ENCODE measurements at regions not wholly inside any gene's neighbourhood (a gene's known extent, or its start where the extent isn't known, plus 50 kb on each side); places are given as distances from the start of the nearest gene placed in this dataset.

- Histone ChIP-seq H3K27ac (no peak overlapping the region), H3K36me3 (no peaks in the 10 kb centered on the region), H3K27me3 (no peaks in the 10 kb centered on the region), H3K4me3 (no peak overlapping the region), H3K4me1 (peaks cover 18% of the 10 kb centered on the region), H3K9me3 (no peaks in the 10 kb centered on the region)
- no peak for TF ChIP-seq EP300 (IDR thresholded peaks at IDR 0.05)
- TF ChIP-seq CTCF (IDR thresholded peaks at IDR 0.05), result no peak
- no peak for TF ChIP-seq POLR2A (IDR thresholded peaks at IDR 0.05)
- WGBS, result 81% methylated on average over 2 of the region's 2 CpGs
- no peak for DNase-seq (ENCODE audit: low spot score in 2 of 2)
Measured at GRCh38 chr2:14552818-14553217, 79.7 kb upstream of the LRATD1 start.

- Histone ChIP-seq H3K9me3 (no peaks in the 10 kb centered on the region), H3K36me3 (no peaks in the 10 kb centered on the region), H3K4me3 (no peak overlapping the region), H3K4me1 (peaks cover 18% of the 10 kb centered on the region), H3K27me3 (no peaks in the 10 kb centered on the region), H3K27ac (no peak overlapping the region)
- no peak for TF ChIP-seq EP300 (IDR thresholded peaks at IDR 0.05)
- no peak for TF ChIP-seq POLR2A (IDR thresholded peaks at IDR 0.05)
- TF ChIP-seq POLR2AphosphoS5 (IDR thresholded peaks at IDR 0.05), result no peak
- 50% methylated on average over 7 of the region's 7 CpGs for WGBS
- DNase-seq (ENCODE audit: low spot score in 2 of 2), result no peak
Measured at GRCh38 chr2:14554849-14555545, 77.5 kb upstream of the LRATD1 start.

GRCh38 chr2:14557111-14557510 is 75.4 kb upstream of the LRATD1 start:
- peak overlapping the region; percentile 9 for H3K27ac ChIP-seq
- peaks cover 18% of the 10 kb centered on the region for H3K4me1 ChIP-seq
- no peak for DNase-seq (ENCODE audit: low spot score in 2 of 2)
- H3K36me3 ChIP-seq, result no peaks in the 10 kb centered on the region
- no peaks in the 10 kb centered on the region for H3K9me3 ChIP-seq
- H3K4me3 ChIP-seq, result no peak overlapping the region
- no peaks in the 10 kb centered on the region for H3K27me3 ChIP-seq
- TF ChIP-seq POLR2AphosphoS5 (IDR thresholded peaks at IDR 0.05), result no peak
- no peak for TF ChIP-seq POLR2A (IDR thresholded peaks at IDR 0.05)
- TF ChIP-seq EP300 (IDR thresholded peaks at IDR 0.05), result no peak
- no peak for TF ChIP-seq CTCF (IDR thresholded peaks at IDR 0.05)
- 40% methylated on average over 1 of the region's 1 CpG for WGBS

DNA sequence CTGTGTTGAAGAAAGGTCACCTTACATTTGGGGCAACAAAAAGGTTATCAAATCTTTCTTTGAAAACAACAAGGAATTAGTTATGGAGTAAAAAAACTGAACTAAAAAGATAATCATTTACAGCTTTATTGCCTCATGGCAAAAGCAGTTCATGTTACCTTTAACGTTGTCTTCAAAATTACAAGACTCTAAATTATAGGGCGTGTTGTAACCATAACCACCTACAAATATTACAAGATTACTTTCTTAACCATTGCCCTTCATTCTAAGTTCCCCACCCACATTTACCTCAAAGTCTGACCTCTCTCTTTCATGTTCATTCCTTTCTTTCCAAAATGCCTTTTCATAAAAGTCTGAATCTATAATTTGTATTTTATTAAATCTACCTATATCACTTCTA is 74.6 kb upstream of the LRATD1 start:
- peaks cover 18% of the 10 kb centered on the region for H3K4me1 ChIP-seq
- H3K27me3 ChIP-seq, result no peaks in the 10 kb centered on the region
- H3K27ac ChIP-seq, result peak overlapping the region; percentile 9
- no peak for DNase-seq (ENCODE audit: low spot score in 2 of 2)
- H3K36me3 ChIP-seq, result no peaks in the 10 kb centered on the region
- no peak overlapping the region for H3K4me3 ChIP-seq
- no peaks in the 10 kb centered on the region for H3K9me3 ChIP-seq
- WGBS, result 39% methylated on average over 2 of the region's 2 CpGs
- TF ChIP-seq POLR2A (IDR thresholded peaks at IDR 0.05) (no peak), POLR2AphosphoS5 (IDR thresholded peaks at IDR 0.05) (no peak), CTCF (IDR thresholded peaks at IDR 0.05) (no peak), EP300 (IDR thresholded peaks at IDR 0.05) (no peak)

DNA sequence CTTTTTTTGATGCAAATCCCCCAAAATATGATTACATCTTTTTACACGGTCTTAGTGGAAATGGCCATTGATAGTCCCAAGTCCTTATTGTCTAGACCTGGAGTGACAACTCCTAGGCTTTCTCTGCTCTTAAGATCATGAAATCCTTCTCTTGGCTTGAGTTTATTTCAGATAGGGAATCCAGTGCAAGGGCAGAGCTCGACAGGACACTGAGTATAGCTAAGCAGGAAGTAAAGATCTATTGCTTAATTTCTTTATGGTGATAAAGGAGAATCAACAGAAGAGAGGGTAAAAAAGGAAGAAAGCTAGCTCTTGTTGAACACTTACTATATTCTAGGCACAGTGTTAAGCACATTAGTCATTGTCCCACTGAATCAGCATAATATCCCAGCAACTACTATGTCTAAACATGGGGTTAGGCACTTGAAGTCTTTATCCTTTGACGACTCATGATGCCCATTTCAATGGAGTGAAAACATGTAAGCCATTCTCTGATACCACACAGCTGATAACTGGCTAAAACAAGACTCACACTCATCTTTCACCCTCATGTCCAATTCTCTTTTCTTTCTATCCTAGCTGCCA is 74.1 kb upstream of the LRATD1 start:
- DNase-seq (ENCODE audit: low spot score in 2 of 2), result no peak
- Histone ChIP-seq H3K27me3 (no peaks in the 10 kb centered on the region), H3K4me3 (no peak overlapping the region), H3K27ac (no peak overlapping the region), H3K36me3 (no peaks in the 10 kb centered on the region), H3K4me1 (peaks cover 18% of the 10 kb centered on the region), H3K9me3 (no peaks in the 10 kb centered on the region)
- TF ChIP-seq CTCF (IDR thresholded peaks at IDR 0.05), result no peak
- no peak for TF ChIP-seq POLR2AphosphoS5 (IDR thresholded peaks at IDR 0.05)
- TF ChIP-seq POLR2A (IDR thresholded peaks at IDR 0.05), result no peak
- TF ChIP-seq EP300 (IDR thresholded peaks at IDR 0.05), result no peak
- 65% methylated on average over 3 of the region's 3 CpGs for WGBS

All from suprapubic skin (tissue), 4 donors.